ENCODE measurements at regions not wholly inside any gene's neighbourhood (a gene's known extent, or its start where the extent isn't known, plus 50 kb on each side); places are given as distances from the start of the nearest gene placed in this dataset.

DNA sequence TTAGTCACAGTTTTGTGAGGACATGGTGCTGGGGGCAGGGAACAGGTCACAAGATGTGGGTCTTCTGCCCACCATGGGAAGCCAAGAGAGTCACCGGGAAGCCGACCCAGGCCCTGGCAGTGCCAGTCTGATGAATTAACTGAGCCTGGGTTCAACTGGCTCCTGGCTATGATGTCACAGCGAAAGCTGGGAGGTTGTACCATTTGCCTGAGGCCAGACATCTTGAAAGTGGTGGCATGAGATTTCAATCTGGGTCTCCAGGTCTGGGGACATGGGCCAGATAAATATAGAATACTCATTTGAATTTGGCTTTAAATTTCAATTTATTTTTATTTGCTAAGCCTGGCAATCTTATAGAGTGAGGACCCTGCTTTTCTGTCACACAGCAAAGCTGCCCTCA is 280.9 kb downstream of the NSG2 start:
- no peak for DNase-seq (ENCODE audit: low read depth)
- no peak overlapping the region for H3K4me3 ChIP-seq (ENCODE audit: control insufficient read depth, low read depth, low read length)
- TF ChIP-seq, protein P1, sequence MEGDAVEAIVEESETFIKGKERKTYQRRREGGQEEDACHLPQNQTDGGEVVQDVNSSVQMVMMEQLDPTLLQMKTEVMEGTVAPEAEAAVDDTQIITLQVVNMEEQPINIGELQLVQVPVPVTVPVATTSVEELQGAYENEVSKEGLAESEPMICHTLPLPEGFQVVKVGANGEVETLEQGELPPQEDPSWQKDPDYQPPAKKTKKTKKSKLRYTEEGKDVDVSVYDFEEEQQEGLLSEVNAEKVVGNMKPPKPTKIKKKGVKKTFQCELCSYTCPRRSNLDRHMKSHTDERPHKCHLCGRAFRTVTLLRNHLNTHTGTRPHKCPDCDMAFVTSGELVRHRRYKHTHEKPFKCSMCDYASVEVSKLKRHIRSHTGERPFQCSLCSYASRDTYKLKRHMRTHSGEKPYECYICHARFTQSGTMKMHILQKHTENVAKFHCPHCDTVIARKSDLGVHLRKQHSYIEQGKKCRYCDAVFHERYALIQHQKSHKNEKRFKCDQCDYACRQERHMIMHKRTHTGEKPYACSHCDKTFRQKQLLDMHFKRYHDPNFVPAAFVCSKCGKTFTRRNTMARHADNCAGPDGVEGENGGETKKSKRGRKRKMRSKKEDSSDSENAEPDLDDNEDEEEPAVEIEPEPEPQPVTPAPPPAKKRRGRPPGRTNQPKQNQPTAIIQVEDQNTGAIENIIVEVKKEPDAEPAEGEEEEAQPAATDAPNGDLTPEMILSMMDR (IDR thresholded peaks at IDR 0.05; ENCODE audit: control insufficient read depth, insufficient read depth, low read depth, low read length, missing control alignments): no peak

- peak; percentile 37 for DNase-seq (ENCODE audit: low read depth)
- no peak overlapping the region for H3K4me3 ChIP-seq (ENCODE audit: control insufficient read depth, low read depth, low read length)
- TF ChIP-seq, protein P1 (IDR thresholded peaks at IDR 0.05; ENCODE audit: control insufficient read depth, insufficient read depth, low read depth, low read length, missing control alignments): peak; percentile 90
Measured at GRCh38 chr5:174327317-174327864, 281.9 kb downstream of the NSG2 start.

- DNase-seq (ENCODE audit: low read depth): no peak
- no peak overlapping the region for H3K4me3 ChIP-seq (ENCODE audit: control insufficient read depth, low read depth, low read length)
- TF ChIP-seq, protein P1 (IDR thresholded peaks at IDR 0.05; ENCODE audit: control insufficient read depth, insufficient read depth, low read depth, low read length, missing control alignments): no peak
Measured at GRCh38 chr5:174327896-174328295, 282.4 kb downstream of the NSG2 start.

- TF ChIP-seq, protein P1 (IDR thresholded peaks at IDR 0.05; ENCODE audit: control insufficient read depth, insufficient read depth, low read depth, low read length, missing control alignments): no peak
- H3K4me3 ChIP-seq (ENCODE audit: control insufficient read depth, low read depth, low read length): no peak overlapping the region
- no peak for DNase-seq (ENCODE audit: low read depth)
Measured at GRCh38 chr5:174328631-174329299, 283.3 kb downstream of the NSG2 start.

DNA sequence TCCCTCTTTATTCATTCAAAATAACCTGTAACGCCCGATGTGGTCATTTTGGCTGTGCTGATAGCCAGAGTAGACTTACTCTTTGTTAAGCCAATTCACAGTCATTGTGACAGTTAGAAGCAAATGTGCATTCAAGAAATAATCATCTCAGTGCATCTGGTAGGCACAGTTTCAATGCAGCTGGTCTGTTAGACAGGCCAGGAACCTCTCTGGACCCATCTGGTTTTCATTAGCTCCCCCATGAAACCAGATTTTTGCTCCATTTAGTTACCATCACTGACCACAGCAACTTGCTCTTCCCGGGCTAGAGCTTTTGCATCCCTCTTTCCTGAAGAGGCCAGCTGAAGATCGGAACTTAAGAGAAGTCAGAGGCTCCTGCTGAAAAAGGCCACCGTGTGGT is 284.2 kb downstream of the NSG2 start:
- DNase-seq (ENCODE audit: low read depth): peak; percentile 67
- H3K4me3 ChIP-seq (ENCODE audit: control insufficient read depth, low read depth, low read length): no peak overlapping the region
- TF ChIP-seq, protein P1 (IDR thresholded peaks at IDR 0.05; ENCODE audit: control insufficient read depth, insufficient read depth, low read depth, low read length, missing control alignments): no peak

DNA sequence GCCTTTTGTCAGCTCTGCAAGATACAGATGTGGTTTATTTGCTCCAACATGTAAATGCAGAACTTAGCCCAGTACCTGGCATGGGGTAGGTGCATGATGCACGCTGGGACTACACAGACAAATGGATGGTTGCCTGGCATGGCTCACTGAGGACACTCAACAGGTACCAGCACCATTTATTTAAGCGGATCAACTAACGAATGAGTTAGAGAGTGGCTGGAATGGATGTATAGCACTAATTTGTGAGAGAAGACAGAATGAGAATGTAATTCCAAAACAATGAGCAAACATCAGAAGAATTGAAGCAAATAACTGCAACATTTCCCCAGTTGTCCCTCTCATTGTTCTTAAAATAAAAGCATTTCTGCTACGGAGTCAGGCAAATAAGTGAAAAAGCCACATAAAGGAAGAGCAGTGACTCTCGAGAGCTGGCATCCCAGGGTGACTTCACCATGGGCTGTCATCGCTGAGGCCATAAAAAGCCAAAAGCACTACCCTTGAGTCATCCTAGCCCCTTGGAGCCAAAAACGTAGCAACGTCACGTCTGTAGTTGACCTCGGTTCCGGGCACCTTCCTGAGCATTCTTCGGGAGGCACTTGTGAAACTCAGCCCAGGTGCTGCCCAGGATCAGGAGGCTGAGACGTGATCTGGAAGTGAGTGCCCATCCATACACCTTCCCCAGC is 290.3 kb downstream of the NSG2 start:
- DNase-seq (ENCODE audit: low read depth): no peak
- TF ChIP-seq, protein P1 (IDR thresholded peaks at IDR 0.05; ENCODE audit: control insufficient read depth, insufficient read depth, low read depth, low read length, missing control alignments): no peak
- H3K4me3 ChIP-seq (ENCODE audit: control insufficient read depth, low read depth, low read length): no peak overlapping the region

Measured in AG09309 (cell line).